Keratinocyte (primary cell): ENCODE measurements at regions not wholly inside any gene's neighbourhood (a gene's known extent, or its start where the extent isn't known, plus 50 kb on each side); places are given as distances from the start of the nearest gene placed in this dataset.

ENCODE experiments used
- DNase-seq: peaks from one replicate; pipeline ENCODE4 v3.0.0-alpha.2; 2011; ENCODE audit warnings: low read depth, missing footprints, low spot score
- FAIRE-seq: peaks from 2 replicates; lab custom pipeline; 2011; peaks lifted over from hg19 to GRCh38; lab: Jason Lieb, UNC
- H2AFZ ChIP-seq: 2 replicates; pipeline ENCODE4 v1.6.0; 2012; ENCODE audit warnings: low read length, control low read depth, inconsistent platforms; ENCODE audit not compliant: control insufficient read depth
- H3K27ac ChIP-seq: 2 replicates; pipeline ENCODE4 v1.5.1; 2011; ENCODE audit warnings: low read length; ENCODE audit not compliant: control insufficient read depth, insufficient read depth
- H3K27me3 ChIP-seq: 3 replicates; pipeline ENCODE4 v1.6.0; 2011; ENCODE audit warnings: low read length; ENCODE audit not compliant: control insufficient read depth, insufficient read depth; ENCODE audit errors: extremely low read depth
- H3K36me3 ChIP-seq, 2 experiments: 2 replicates in 1 of 2; 3 replicates in 1 of 2; pipeline ENCODE4 v1.5.1; 2011; ENCODE audit warnings: low read length in 2 of 2, mild to moderate bottlenecking in 1 of 2; ENCODE audit not compliant: control insufficient read depth in 2 of 2, insufficient read depth in 2 of 2; ENCODE audit errors: extremely low read depth in 1 of 2
- H3K4me1 ChIP-seq: 3 replicates; pipeline ENCODE4 v1.5.1; 2011; ENCODE audit warnings: low read length; ENCODE audit not compliant: control insufficient read depth, insufficient read depth; ENCODE audit errors: extremely low read depth
- H3K4me2 ChIP-seq: 3 replicates; pipeline ENCODE4 v1.6.0; 2011; ENCODE audit warnings: low read depth, low read length; ENCODE audit not compliant: control insufficient read depth, insufficient read depth; ENCODE audit errors: extremely low read depth
- H3K4me3 ChIP-seq, 3 experiments: fragments of 200-600 bp in 1 of 3; sonication (generic) in 1 of 3; 2 replicates in 2 of 3; 3 replicates in 1 of 3; pipeline ENCODE4 v1.5.1; 2011 to 2016; ENCODE audit warnings: low read length in 3 of 3, mild to moderate bottlenecking in 3 of 3, control low read depth in 2 of 3, inconsistent platforms in 1 of 3, low read depth in 1 of 3, mixed read lengths in 1 of 3, mixed run types in 1 of 3, moderate library complexity in 1 of 3; ENCODE audit not compliant: control insufficient read depth in 2 of 3, insufficient read depth in 2 of 3; ENCODE audit errors: extremely low read depth in 1 of 3
- H3K79me2 ChIP-seq: 2 replicates; pipeline ENCODE4 v1.6.0; 2012; ENCODE audit warnings: low read length; ENCODE audit not compliant: control insufficient read depth, insufficient read depth
- H3K9ac ChIP-seq: 3 replicates; pipeline ENCODE4 v1.6.0; 2011; ENCODE audit warnings: low read length; ENCODE audit not compliant: control insufficient read depth, insufficient read depth; ENCODE audit errors: extremely low read depth
- H3K9me1 ChIP-seq: 3 replicates; pipeline ENCODE4 v1.6.0; 2011; ENCODE audit warnings: low read length; ENCODE audit not compliant: control insufficient read depth, insufficient read depth; ENCODE audit errors: extremely low read depth
- H3K9me3 ChIP-seq: 2 replicates; pipeline ENCODE4 v1.5.1; 2012; ENCODE audit warnings: low read depth, low read length; ENCODE audit not compliant: control insufficient read depth
- H4K20me1 ChIP-seq: 3 replicates; pipeline ENCODE4 v1.6.0; 2011; ENCODE audit warnings: low read length; ENCODE audit not compliant: control insufficient read depth, insufficient read depth; ENCODE audit errors: extremely low read depth
- EZH2 ChIP-seq: IDR thresholded peaks from one replicate; pipeline ENCODE4 v1.6.1; 2012; ENCODE audit warnings: inconsistent platforms, mild to moderate bottlenecking, low read length, moderate library complexity
- dilution Hi-C: fragments of 300-500 bp; cut with MboI; formaldehyde crosslinking; loops from one replicate; pipeline ENCODE4 v1.7.0; 2020; ENCODE audit warnings: low sequenced_read_pairs; ENCODE audit not compliant: extremely low pct_ligation_motif_present
- TF ChIP-seq, protein P1 (sequence below), 3 experiments: IDR thresholded peaks in 1 of 3; conservative IDR thresholded peaks in 1 of 3; optimal IDR thresholded peaks in 1 of 3; 2 replicates in 2 of 3; 3 replicates in 1 of 3; pipeline versions ENCODE3 to v1.5.1; 2011; ENCODE audit warnings: low read length in 3 of 3, mild to moderate bottlenecking in 3 of 3, moderate library complexity in 2 of 3, control low read depth in 1 of 3, inconsistent platforms in 1 of 3; ENCODE audit not compliant: insufficient read depth in 2 of 3; ENCODE audit errors: extremely low read depth in 1 of 3

DNA sequence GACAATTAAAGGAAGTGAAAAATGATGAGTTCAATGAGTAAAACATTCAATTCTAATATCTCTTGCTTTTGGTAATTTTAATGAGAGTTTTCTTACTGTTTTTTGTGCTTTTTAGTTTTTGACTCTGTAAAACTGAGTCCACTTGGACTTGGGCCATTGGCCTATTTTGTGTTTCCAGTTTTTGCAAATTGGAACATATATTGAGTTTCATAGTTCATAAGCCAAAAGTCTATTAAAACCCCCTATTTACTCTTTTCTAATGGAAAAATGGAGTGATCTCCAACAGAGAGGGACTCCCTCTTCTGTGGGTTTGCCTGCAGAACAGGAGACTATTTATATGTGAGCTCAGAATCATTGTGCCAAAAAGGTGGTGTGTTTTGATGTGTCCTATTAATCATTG is 219.7 kb upstream of the SPRY2 start:
- H3K27me3 ChIP-seq = no peaks in the 10 kb centered on the region
- dilution Hi-C loops = no loop called here
- no peaks in the 10 kb centered on the region for H3K9me1 ChIP-seq
- no peak overlapping the region for H3K9ac ChIP-seq
- H2AFZ ChIP-seq = no peak overlapping the region
- H3K9me3 ChIP-seq = no peaks in the 10 kb centered on the region
- TF ChIP-seq EZH2 = no peak
- TF ChIP-seq, protein P1, sequence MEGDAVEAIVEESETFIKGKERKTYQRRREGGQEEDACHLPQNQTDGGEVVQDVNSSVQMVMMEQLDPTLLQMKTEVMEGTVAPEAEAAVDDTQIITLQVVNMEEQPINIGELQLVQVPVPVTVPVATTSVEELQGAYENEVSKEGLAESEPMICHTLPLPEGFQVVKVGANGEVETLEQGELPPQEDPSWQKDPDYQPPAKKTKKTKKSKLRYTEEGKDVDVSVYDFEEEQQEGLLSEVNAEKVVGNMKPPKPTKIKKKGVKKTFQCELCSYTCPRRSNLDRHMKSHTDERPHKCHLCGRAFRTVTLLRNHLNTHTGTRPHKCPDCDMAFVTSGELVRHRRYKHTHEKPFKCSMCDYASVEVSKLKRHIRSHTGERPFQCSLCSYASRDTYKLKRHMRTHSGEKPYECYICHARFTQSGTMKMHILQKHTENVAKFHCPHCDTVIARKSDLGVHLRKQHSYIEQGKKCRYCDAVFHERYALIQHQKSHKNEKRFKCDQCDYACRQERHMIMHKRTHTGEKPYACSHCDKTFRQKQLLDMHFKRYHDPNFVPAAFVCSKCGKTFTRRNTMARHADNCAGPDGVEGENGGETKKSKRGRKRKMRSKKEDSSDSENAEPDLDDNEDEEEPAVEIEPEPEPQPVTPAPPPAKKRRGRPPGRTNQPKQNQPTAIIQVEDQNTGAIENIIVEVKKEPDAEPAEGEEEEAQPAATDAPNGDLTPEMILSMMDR (optimal IDR thresholded peaks at IDR 0.05 in 1 of 3, IDR thresholded peaks at IDR 0.05 in 1 of 3, conservative IDR thresholded peaks at IDR 0.05 in 1 of 3; ENCODE audit: extremely low read depth in 1 of 3, insufficient read depth in 2 of 3, low read length in 3 of 3) = no peak
- no peak overlapping the region for H3K4me2 ChIP-seq
- no peak overlapping the region for H3K27ac ChIP-seq
- H3K36me3 ChIP-seq = no peaks in the 10 kb centered on the region
- no peak overlapping the region for H3K4me3 ChIP-seq
- H3K4me1 ChIP-seq = no peaks in the 10 kb centered on the region
- DNase-seq = no peak
- no peaks in the 10 kb centered on the region for H3K79me2 ChIP-seq
- FAIRE-seq = no peak
- H4K20me1 ChIP-seq = no peaks in the 10 kb centered on the region

DNA sequence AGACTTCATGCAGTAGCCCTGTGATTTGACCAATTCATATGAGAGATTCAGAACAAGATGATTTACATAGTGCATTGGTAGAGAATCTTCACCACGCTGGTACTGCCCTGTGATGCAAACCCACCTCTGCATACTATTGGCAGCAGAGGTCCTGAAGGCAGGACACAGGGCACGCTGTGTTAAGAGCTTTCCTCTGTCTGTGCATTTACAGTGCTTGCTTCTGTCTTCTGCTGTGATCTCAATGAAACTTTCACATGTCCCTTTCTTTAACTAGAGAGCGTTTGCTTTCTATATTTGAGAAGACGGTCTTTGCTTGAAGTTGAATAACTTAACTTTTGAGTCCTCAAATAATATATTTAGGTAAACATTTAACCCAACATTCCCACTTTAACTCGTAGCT is 219.0 kb upstream of the SPRY2 start:
- Histone ChIP-seq H3K9me1 (no peaks in the 10 kb centered on the region), H3K4me1 (no peaks in the 10 kb centered on the region), H3K9ac (no peak overlapping the region), H2AFZ (no peak overlapping the region), H3K4me2 (no peak overlapping the region), H4K20me1 (no peaks in the 10 kb centered on the region), H3K27ac (no peak overlapping the region), H3K4me3 (no peak overlapping the region), H3K36me3 (no peaks in the 10 kb centered on the region), H3K79me2 (no peaks in the 10 kb centered on the region), H3K27me3 (no peaks in the 10 kb centered on the region), H3K9me3 (no peaks in the 10 kb centered on the region)
- FAIRE-seq = no peak
- no peak for DNase-seq
- dilution Hi-C loops = no loop called here
- TF ChIP-seq EZH2 = no peak
- TF ChIP-seq, protein P1 (optimal IDR thresholded peaks at IDR 0.05 in 1 of 3, IDR thresholded peaks at IDR 0.05 in 1 of 3, conservative IDR thresholded peaks at IDR 0.05 in 1 of 3; ENCODE audit: extremely low read depth in 1 of 3, insufficient read depth in 2 of 3, low read length in 3 of 3) = no peak
